Nucleus accumbens (tissue), 56 donors: ENCODE measurements at regions not wholly inside any gene's neighbourhood (a gene's known extent, or its start where the extent isn't known, plus 50 kb on each side); places are given as distances from the start of the nearest gene placed in this dataset.

ENCODE experiments used
- DNase-seq, 56 donors: peaks; one replicate each; lab custom pipeline; 2025; lab: John Stamatoyannopoulos, UW

- no peak for DNase-seq
These were observed 251.8 kb upstream of the SLIT2 start for GRCh38 chr4:19999775-20000414.

- DNase-seq: no peak
These were observed 252.4 kb upstream of the SLIT2 start for GRCh38 chr4:19999276-19999675.

- DNase-seq: no peak
These were observed 258.5 kb upstream of the SLIT2 start for GRCh38 chr4:19993242-19993641.

GRCh38 chr4:19992471-19993093 is 259.1 kb upstream of the SLIT2 start:
- DNase-seq: no peak

GRCh38 chr4:19987746-19988145 is 264.0 kb upstream of the SLIT2 start:
- no peak for DNase-seq

- DNase-seq: no peak
These were observed 268.6 kb upstream of the SLIT2 start for GRCh38 chr4:19983072-19983471.

GRCh38 chr4:19982556-19982955 is 269.1 kb upstream of the SLIT2 start:
- DNase-seq: no peak

- DNase-seq: no peak
These were observed 279.9 kb upstream of the SLIT2 start for GRCh38 chr4:19971829-19972228.

GRCh38 chr4:19969492-19969891 is 282.2 kb upstream of the SLIT2 start:
- DNase-seq: no peak

- no peak for DNase-seq
These were observed 290.6 kb upstream of the SLIT2 start for GRCh38 chr4:19961091-19961490.

GRCh38 chr4:19958848-19959247 is 292.9 kb upstream of the SLIT2 start:
- DNase-seq: no peak

GRCh38 chr4:19947349-19947748 is 304.4 kb upstream of the SLIT2 start:
- no peak for DNase-seq

- DNase-seq: no peak
These were observed 305.7 kb upstream of the SLIT2 start for GRCh38 chr4:19945979-19946380.

- DNase-seq: no peak
These were observed 306.2 kb upstream of the SLIT2 start for GRCh38 chr4:19945501-19945900.

- no peak for DNase-seq
These were observed 306.9 kb upstream of the SLIT2 start for GRCh38 chr4:19944806-19945205.

GRCh38 chr4:19944251-19944650 is 307.5 kb upstream of the SLIT2 start:
- no peak for DNase-seq

GRCh38 chr4:19941434-19941833 is 310.3 kb upstream of the SLIT2 start:
- no peak for DNase-seq

GRCh38 chr4:19940861-19941260 is 310.8 kb upstream of the SLIT2 start:
- DNase-seq: no peak

- DNase-seq: no peak
These were observed 315.2 kb upstream of the SLIT2 start for GRCh38 chr4:19936476-19936875.

GRCh38 chr4:19930742-19931141 is 321.0 kb upstream of the SLIT2 start:
- no peak for DNase-seq

- DNase-seq: no peak
These were observed 324.3 kb upstream of the SLIT2 start for GRCh38 chr4:19927381-19927780.

- no peak for DNase-seq
These were observed 326.2 kb upstream of the SLIT2 start for GRCh38 chr4:19925516-19925915.

- DNase-seq: no peak
These were observed 326.9 kb upstream of the SLIT2 start for GRCh38 chr4:19924761-19925160.
